Stimulated activated CD4-positive, alpha-beta T cell treated with anti-CD3 and anti-CD28 coated beads, Interleukin-12 subunit alpha, Interleukin-12 subunit beta, amount 100 ng/mL, for 24 hours (primary cell): ENCODE measurements at regions not wholly inside any gene's neighbourhood (a gene's known extent, or its start where the extent isn't known, plus 50 kb on each side); places are given as distances from the start of the nearest gene placed in this dataset.

Source experiments
- DNase-seq, 2 experiments: peaks; one replicate each; pipeline ENCODE4 v3.0.0-alpha.2; 2020; ENCODE audit warnings: low read depth in 2 of 2

GRCh38 chr5:164680812-164681520, 1175.5 kb downstream of the MAT2B start:
- no peak for DNase-seq

GRCh38 chr5:164687391-164687790, 1182.0 kb downstream of the MAT2B start:
- no peak for DNase-seq

- DNase-seq = no peak
Measured at GRCh38 chr5:164688437-164688836, 1183.0 kb downstream of the MAT2B start.

DNA sequence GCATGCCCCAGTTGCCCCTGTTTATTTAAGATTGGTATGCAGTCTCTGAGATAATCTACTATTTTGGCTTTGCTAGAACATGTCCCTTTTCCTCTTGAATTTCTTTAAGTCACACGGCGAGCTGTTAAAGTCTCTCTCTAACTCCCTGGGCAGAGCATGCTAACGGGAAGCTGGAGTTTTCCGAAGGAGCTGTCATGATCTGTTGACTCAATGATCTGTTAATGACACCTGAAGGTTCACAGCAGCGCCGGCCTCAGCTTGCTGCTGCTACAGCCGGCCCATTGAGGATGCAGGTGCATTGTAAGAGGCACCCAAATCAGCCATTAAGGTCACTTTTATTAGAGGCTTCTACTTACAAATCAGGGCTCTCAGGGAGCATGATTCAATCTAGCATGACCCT, 1203.4 kb downstream of the MAT2B start:
- DNase-seq = no peak

GRCh38 chr5:164713682-164714081, 1208.3 kb downstream of the MAT2B start:
- DNase-seq = no peak

DNA sequence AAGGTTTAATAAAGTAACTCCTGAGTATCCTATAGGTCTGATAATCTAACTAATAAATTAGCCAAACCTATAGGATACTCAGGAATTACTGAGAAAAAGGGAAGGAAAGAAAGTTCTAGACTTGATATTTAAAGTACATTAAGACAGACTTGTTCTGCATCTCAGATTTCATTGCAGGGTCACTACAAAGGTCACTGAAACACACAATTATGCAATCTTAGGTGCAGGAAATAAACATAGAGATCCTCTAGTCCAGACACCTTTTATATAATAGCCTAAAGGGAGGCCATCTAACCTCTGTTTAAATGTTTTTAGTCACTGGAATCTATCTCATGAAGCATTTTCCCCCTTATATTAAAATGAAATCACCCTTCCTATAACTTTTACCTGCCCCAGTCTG, 1215.7 kb downstream of the MAT2B start:
- no peak for DNase-seq

- DNase-seq = no peak
Measured at GRCh38 chr5:164721656-164722055, 1216.2 kb downstream of the MAT2B start.

DNA sequence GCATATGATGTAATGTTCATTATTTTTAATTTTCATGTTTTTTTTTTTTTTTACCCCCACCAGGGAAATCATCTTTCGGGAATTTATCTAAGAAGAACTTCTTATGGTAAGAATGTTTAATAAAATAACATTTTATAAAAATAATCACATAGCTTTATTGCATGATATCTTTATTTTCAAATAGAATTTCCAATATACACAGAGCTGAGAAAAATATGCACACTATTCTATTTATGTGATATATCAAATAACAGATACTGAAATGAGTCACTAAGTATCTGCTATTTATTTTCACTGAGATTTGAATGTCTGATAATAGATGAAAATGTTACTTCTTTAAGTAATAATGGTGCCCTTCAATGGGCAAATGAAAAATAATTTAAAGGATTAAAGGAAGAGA, 1217.3 kb downstream of the MAT2B start:
- no peak for DNase-seq

- no peak for DNase-seq
Measured at GRCh38 chr5:164727012-164727411, 1221.6 kb downstream of the MAT2B start.

DNA sequence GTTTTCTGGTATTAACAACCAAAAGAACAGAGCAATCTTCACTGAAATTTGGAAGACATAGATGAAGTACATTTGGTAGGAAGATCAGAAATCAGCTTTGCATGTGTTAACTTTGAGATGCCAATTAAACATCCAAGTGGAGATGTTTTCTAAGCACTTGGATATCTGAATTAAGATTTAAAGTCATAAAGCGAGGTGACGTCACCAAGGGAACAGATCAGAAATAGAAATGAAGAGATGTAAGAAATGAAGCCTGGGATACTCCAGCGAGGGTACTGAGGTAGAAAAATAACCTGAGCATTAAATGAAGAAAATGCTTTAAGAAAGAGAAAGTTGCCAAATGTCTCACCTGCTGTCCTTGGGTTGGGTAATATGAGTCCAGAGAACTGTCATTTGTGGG, 1223.3 kb downstream of the MAT2B start:
- DNase-seq = no peak

DNA sequence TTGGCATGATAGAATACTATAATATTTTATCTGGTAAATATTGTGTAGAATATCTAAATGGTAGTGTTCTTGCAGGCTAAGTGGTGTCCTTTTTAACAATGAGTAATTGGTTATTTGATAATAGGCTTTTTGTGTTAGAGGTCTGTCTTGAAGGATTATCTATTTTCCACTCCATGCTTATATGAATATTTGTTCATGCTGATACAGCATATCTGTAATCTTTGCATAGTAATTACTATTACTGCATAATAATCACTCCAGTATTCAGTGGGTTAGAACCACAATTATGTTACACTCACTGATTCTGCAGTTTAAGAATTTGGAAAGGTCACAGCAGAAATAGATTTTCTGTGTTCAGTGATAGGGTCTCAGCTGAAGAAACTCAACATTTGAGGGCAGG, 1229.9 kb downstream of the MAT2B start:
- no peak for DNase-seq

DNA sequence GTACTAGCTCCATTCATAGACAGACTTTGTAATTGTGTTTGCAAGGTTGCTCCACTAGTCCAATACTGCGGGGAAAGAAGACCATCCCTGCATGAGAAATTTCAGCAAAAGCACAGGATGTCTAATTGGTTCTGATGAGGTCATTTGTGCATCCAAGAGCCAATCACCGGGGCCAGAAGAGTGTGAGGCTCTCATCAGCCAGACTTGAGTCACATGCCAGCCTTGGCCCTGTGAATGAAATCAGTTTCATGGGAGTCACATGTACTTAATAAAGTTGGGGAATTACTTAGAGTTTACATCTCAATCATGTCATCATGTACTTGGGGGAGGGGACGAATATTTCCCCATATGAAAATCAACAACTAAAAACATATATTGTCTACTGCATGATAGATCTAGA, 1236.0 kb downstream of the MAT2B start:
- DNase-seq = no peak

DNA sequence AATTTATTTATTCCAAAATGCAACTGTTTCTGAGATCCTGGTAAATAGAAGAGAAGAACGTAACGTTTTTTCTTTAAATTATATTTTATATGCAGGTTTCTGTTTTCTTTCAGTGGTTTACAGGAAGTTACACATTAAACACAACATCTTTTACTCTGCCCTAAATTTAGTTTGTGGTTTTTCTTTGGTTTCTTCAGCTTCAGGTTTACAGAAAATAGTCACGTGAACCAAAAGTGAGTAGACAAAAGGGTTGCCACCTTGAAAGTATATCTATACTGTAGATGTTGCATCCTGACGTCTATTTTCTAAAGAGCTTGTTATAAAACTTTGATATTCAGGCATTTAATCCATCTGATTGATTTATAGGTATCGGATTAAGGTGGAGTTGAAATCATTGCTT, 1236.6 kb downstream of the MAT2B start:
- DNase-seq = no peak

- DNase-seq = no peak
Measured at GRCh38 chr5:164746723-164747122, 1241.3 kb downstream of the MAT2B start.

- DNase-seq = no peak
Measured at GRCh38 chr5:164747371-164747770, 1242.0 kb downstream of the MAT2B start.

- no peak for DNase-seq
Measured at GRCh38 chr5:164748861-164749260, 1243.4 kb downstream of the MAT2B start.

DNA sequence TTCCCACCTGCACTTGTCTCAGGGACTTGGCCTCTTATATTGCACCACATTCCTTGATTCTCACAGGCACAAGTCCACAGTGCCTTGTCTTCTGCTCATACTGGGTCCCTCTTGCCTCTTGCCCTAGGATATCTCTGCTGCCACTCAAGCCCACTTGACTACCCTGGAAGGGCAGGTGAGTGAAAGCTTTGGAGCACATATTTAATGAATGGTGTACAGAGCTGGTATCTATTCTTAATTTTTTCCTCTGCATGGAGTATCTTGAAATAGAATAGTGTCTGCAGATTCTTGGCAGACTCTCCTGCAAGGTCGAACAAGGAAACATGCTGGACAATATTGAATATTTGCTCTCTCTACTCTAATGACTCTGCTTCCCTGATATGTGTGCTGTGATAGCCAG, 1248.0 kb downstream of the MAT2B start:
- no peak for DNase-seq

- no peak for DNase-seq
Measured at GRCh38 chr5:164763206-164763605, 1257.8 kb downstream of the MAT2B start.

- no peak for DNase-seq
Measured at GRCh38 chr5:164772122-164772521, 1266.7 kb downstream of the MAT2B start.

- DNase-seq = no peak
Measured at GRCh38 chr5:164784230-164784629, 1278.8 kb downstream of the MAT2B start.

DNA sequence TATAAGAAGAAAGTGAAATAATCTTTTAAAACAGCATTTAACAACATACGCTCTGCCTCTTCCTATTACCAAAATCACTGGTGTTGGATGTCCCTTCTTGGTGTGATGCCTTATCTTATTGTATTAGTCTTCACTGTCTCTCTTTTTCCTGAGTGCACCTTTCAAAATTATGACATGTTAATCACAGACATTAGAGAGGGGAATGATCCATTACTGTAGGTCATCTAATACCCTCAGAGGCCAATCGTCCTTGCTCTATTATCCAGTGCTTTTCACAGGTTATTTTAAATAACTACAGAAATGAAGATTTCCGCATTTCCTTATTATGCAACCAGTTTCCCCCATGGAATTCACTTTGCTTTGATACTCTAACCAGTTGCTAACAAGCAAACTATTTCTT, 1292.7 kb downstream of the MAT2B start:
- DNase-seq = no peak

DNA sequence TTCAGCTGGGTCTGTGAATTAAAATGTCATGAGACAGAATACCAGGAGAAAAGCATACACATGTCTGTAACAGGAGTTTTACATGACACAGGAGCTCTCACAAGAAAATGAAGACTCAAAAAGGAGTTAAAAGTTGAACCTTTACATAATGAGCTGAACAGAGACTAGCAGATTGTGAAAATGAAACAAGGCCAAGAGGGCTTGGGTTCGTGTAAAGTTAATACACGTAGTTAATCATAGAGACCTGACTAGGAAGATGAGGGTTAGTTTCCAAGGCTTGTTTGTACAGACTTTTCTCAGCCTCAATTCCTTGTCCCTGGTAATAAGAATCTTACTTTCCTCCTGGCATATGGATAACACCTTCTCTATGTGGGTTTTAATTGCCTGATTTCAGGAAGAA, 1294.0 kb downstream of the MAT2B start:
- DNase-seq = no peak

DNA sequence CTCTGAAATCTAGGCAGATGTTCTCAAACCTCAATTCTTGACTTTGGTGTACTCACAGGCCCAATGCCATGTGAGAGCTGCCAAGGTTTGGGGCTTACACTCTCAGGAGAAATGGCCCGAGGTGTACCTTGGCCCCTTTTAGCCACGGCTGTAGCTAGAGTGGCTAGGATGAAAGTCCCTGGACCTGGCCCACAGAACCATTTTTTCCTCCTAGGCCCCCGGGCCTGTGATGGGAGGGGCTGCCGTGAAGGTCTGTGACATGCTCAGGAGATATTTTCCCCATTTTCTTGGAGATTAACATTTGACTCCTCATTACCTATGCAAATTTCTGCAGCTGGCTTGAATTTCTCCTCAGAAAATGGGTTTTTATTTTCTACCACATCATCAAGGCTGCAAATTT, 1296.5 kb downstream of the MAT2B start:
- DNase-seq = no peak

- DNase-seq = no peak
Measured at GRCh38 chr5:164809821-164810220, 1304.4 kb downstream of the MAT2B start.
